ENCODE measurements at regions not wholly inside any gene's neighbourhood (a gene's known extent, or its start where the extent isn't known, plus 50 kb on each side); places are given as distances from the start of the nearest gene placed in this dataset.

DNA sequence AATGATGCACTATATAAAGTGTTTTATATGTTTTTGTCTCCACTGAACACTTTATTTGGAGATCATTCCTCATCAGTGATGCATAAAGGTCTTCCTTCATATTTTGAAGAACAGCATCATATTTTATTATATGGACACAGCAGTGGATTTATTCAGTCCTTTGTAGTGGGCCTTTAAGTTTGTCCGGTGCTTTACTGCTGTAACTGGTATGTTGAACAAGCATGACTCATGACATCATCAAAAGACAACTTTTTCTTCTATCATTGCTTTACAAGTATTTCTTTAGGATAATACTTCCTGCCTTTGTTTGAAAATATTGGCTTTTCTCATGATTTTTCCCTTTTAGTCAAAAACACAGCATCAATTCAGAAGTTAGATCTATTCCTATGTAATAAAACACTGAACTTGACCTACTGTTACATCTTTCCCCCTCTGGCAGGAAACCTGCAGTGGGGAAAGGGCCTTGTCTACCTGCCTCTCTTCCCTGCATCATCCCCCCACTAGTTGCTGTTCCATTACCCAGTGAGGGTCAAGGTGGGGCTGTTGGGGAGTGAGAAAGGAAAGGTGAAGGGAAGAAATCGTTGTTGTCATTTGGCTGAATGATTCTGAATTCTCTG is 241.2 kb downstream of the CYP26B1 start:
- Histone ChIP-seq H3K36me3 (no peaks in the 10 kb centered on the region), H3K27ac (no peak overlapping the region), H3K27me3 (no peaks in the 10 kb centered on the region), H3K9me3 (peaks cover 0 to 7% (median 0%) of the 10 kb centered on the region in 4 donors), H3K4me3 (no peak overlapping the region), H3K4me1 (no peaks in the 10 kb centered on the region)
- no peak for DNase-seq
- TF ChIP-seq POLR2A (IDR thresholded peaks at IDR 0.05) = no peak
- TF ChIP-seq, protein P1, sequence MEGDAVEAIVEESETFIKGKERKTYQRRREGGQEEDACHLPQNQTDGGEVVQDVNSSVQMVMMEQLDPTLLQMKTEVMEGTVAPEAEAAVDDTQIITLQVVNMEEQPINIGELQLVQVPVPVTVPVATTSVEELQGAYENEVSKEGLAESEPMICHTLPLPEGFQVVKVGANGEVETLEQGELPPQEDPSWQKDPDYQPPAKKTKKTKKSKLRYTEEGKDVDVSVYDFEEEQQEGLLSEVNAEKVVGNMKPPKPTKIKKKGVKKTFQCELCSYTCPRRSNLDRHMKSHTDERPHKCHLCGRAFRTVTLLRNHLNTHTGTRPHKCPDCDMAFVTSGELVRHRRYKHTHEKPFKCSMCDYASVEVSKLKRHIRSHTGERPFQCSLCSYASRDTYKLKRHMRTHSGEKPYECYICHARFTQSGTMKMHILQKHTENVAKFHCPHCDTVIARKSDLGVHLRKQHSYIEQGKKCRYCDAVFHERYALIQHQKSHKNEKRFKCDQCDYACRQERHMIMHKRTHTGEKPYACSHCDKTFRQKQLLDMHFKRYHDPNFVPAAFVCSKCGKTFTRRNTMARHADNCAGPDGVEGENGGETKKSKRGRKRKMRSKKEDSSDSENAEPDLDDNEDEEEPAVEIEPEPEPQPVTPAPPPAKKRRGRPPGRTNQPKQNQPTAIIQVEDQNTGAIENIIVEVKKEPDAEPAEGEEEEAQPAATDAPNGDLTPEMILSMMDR (IDR thresholded peaks at IDR 0.05) = no peak

DNA sequence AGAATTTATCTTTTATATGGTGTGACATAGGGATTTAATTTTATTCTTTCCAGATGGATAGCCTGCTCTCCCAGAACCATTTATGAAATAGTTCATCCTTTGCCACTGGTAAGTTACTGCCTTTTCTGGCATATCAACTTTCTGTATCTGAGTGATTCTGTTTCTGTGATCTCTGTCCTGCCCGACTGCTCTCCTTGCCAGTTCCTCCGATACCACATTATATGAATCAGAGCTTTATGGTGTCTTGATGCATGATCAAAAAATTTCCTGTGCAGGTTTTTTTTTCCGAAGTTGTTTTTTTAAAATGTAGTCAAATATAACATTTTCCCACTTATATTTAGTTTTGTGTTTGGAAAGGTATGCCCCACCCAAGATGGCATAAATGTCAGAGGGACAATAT is 242.5 kb downstream of the CYP26B1 start:
- Histone ChIP-seq H3K27ac (no peak overlapping the region), H3K4me1 (no peaks in the 10 kb centered on the region), H3K4me3 (no peak overlapping the region), H3K9me3 (peaks cover 0 to 3% (median 0%) of the 10 kb centered on the region in 4 donors), H3K27me3 (no peaks in the 10 kb centered on the region), H3K36me3 (no peaks in the 10 kb centered on the region)
- DNase-seq = no peak
- TF ChIP-seq, protein P1 (IDR thresholded peaks at IDR 0.05) = no peak
- no peak for TF ChIP-seq POLR2A (IDR thresholded peaks at IDR 0.05)

DNA sequence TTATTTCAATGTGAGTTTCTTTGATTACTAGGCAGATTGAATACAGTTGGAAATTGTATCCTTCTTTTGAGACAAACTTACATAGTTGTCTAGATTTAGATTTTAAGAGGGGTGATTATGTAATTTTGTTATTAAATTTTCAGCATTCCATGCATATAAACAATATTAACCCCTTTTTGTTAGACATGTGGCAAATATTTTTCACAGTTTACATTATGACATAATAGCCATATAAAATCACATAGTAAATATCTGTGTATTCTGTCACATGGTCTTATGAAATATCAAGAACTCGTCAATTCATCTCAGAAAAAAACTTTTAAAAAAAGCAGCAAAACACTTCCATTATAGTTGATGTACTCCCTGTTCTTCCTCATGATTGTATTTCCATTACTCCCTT is 243.8 kb downstream of the CYP26B1 start:
- Histone ChIP-seq H3K36me3 (no peaks in the 10 kb centered on the region), H3K4me3 (no peak overlapping the region), H3K4me1 (no peaks in the 10 kb centered on the region), H3K27ac (no peak overlapping the region), H3K9me3 (no peaks in the 10 kb centered on the region), H3K27me3 (no peaks in the 10 kb centered on the region)
- TF ChIP-seq, protein P1 (IDR thresholded peaks at IDR 0.05) = no peak
- no peak for TF ChIP-seq POLR2A (IDR thresholded peaks at IDR 0.05)
- DNase-seq = no peak

DNA sequence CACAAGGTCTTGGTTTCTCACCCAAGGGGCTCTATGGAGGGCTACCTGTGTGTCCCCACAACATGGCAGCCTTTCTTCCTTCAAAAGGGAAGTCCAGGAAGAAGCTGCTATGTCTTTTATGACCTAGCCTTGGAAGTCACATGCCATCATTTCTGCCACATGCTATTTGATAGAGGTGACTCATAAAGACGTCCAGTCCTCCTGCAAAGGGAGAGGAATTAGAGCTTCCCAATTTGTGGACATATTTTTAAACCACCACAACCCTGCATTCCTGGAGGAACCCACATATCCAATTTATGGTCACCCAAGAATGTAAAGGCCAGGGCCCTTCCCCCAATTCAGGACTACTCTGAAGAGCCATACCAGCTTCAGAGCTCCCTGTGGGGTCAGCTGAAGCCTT is 246.2 kb downstream of the CYP26B1 start:
- H3K27ac ChIP-seq = no peak overlapping the region
- H3K4me3 ChIP-seq = no peak overlapping the region
- H3K36me3 ChIP-seq = no peaks in the 10 kb centered on the region
- H3K9me3 ChIP-seq = no peaks in the 10 kb centered on the region
- H3K4me1 ChIP-seq = no peaks in the 10 kb centered on the region
- DNase-seq = no peak
- TF ChIP-seq, protein P1 (IDR thresholded peaks at IDR 0.05) = no peak
- TF ChIP-seq POLR2A (IDR thresholded peaks at IDR 0.05) = no peak
- H3K27me3 ChIP-seq = no peaks in the 10 kb centered on the region

DNA sequence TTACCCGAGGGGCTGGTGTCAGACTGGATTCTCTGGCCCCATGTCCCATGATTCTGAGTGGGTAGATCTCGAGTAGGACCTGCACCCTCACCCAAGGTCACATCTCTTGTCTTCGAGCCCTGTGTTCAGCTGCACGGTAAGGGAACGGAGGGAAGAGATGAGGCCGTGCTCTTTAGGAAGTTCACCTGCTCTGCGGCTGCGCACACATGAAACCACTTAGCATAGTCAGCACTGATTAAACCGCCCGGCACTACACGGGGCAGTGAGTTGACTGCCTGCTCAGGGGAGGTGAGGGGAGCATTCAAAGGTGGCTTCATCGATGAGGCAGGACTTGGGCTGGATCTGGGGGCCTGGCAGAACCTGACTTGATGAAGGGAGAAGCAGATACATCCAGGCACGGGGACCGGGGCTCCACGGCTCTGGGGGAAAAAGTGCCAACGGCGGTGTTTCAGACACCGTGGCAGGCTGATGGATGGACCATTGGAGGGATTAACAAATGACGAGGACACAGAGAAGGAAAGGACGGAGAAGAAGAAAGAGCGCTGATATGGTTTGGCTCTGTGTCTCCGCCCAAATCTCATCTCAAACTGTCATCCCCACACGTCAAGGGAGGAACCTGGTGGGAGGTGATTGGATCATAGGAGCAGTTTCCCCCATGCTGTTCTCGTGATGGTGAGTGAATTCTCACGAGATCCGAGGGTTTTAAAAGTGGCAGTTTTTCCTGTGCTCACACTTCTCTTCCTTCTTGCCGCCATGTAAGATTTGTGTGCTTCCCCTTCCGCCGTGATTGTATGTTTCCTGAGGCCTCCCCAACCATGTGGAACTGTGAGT is 248.6 kb downstream of the CYP26B1 start:
- TF ChIP-seq, protein P1 (IDR thresholded peaks at IDR 0.05) = no peak
- TF ChIP-seq POLR2A (IDR thresholded peaks at IDR 0.05) = no peak
- Histone ChIP-seq H3K4me3 (no peak overlapping the region), H3K36me3 (no peaks in the 10 kb centered on the region), H3K27ac (no peak overlapping the region), H3K27me3 (no peaks in the 10 kb centered on the region), H3K9me3 (no peaks in the 10 kb centered on the region), H3K4me1 (no peaks in the 10 kb centered on the region)
- DNase-seq = no peak

Data from Peyer's patch (tissue), 4 donors.